ENCODE measurements at regions not wholly inside any gene's neighbourhood (a gene's known extent, or its start where the extent isn't known, plus 50 kb on each side); places are given as distances from the start of the nearest gene placed in this dataset.
"Not testable (repeated sequence)": the region's sequence is repeated elsewhere in the genome, so short reads cannot be mapped to it uniquely, and the experiment has no call there.

GRCh38 chr9:108259917-108260675 lies 595.7 kb downstream of the ACTL7B start:
- no peaks in the 10 kb centered on the region for H3K27me3 ChIP-seq
- no peak overlapping the region for H3K27ac ChIP-seq
- no peaks in the 10 kb centered on the region for H3K36me3 ChIP-seq
- intact Hi-C loops (cut with DNase I; ENCODE audit: low total_unique reads): no loop called here
- TF ChIP-seq, protein P1, sequence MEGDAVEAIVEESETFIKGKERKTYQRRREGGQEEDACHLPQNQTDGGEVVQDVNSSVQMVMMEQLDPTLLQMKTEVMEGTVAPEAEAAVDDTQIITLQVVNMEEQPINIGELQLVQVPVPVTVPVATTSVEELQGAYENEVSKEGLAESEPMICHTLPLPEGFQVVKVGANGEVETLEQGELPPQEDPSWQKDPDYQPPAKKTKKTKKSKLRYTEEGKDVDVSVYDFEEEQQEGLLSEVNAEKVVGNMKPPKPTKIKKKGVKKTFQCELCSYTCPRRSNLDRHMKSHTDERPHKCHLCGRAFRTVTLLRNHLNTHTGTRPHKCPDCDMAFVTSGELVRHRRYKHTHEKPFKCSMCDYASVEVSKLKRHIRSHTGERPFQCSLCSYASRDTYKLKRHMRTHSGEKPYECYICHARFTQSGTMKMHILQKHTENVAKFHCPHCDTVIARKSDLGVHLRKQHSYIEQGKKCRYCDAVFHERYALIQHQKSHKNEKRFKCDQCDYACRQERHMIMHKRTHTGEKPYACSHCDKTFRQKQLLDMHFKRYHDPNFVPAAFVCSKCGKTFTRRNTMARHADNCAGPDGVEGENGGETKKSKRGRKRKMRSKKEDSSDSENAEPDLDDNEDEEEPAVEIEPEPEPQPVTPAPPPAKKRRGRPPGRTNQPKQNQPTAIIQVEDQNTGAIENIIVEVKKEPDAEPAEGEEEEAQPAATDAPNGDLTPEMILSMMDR (IDR thresholded peaks at IDR 0.05): no peak
- no peaks in the 10 kb centered on the region for H3K4me1 ChIP-seq
- H3K9me3 ChIP-seq: no peaks in the 10 kb centered on the region
- DNase-seq: no peak
- no peak overlapping the region for H3K4me3 ChIP-seq

DNA sequence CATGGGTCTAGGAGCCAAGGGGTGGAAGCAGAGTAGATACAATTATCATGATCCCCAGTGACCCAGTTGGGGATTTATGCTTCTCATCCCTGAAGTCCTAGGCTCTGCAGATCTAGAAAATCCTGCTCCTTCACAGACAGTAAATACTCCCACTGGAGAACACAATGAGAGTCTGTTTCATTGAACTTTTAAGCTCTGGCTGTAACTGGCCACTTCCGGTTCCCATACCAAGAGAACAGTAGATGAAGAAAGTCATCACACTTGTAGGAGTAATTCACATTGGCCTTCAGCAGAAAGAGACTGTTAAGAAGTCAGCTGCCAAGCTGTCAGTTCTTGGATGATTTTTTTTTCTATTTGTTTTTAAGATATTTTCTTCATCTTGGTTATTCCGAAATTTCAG lies 597.1 kb downstream of the ACTL7B start:
- DNase-seq: no peak
- Histone ChIP-seq H3K9me3 (no peaks in the 10 kb centered on the region), H3K27me3 (no peaks in the 10 kb centered on the region), H3K4me1 (no peaks in the 10 kb centered on the region), H3K36me3 (no peaks in the 10 kb centered on the region), H3K4me3 (no peak overlapping the region), H3K27ac (no peak overlapping the region)
- TF ChIP-seq, protein P1 (IDR thresholded peaks at IDR 0.05): no peak
- intact Hi-C loops (cut with DNase I; ENCODE audit: low total_unique reads): no loop called here

- H3K4me1 ChIP-seq: no peaks in the 10 kb centered on the region
- no peaks in the 10 kb centered on the region for H3K36me3 ChIP-seq
- TF ChIP-seq, protein P1 (IDR thresholded peaks at IDR 0.05): no peak
- H3K27me3 ChIP-seq: no peaks in the 10 kb centered on the region
- intact Hi-C loops (cut with DNase I; ENCODE audit: low total_unique reads): no loop called here
- H3K4me3 ChIP-seq: no peak overlapping the region
- H3K27ac ChIP-seq: no peak overlapping the region
- no peak for DNase-seq
- no peaks in the 10 kb centered on the region for H3K9me3 ChIP-seq
These were observed 598.4 kb downstream of the ACTL7B start for GRCh38 chr9:108257382-108257781.

- no peaks in the 10 kb centered on the region for H3K9me3 ChIP-seq
- no peaks in the 10 kb centered on the region for H3K36me3 ChIP-seq
- DNase-seq: no peak
- no peaks in the 10 kb centered on the region for H3K4me1 ChIP-seq
- H3K4me3 ChIP-seq: no peak overlapping the region
- no peaks in the 10 kb centered on the region for H3K27me3 ChIP-seq
- no peak overlapping the region for H3K27ac ChIP-seq
- intact Hi-C loops (cut with DNase I; ENCODE audit: low total_unique reads): no loop called here
- TF ChIP-seq, protein P1 (IDR thresholded peaks at IDR 0.05): no peak
These were observed 601.5 kb downstream of the ACTL7B start for GRCh38 chr9:108254236-108254635.

GRCh38 chr9:108247391-108247790 lies 608.4 kb downstream of the ACTL7B start:
- intact Hi-C loops (cut with DNase I; ENCODE audit: low total_unique reads); H3K4me3 ChIP-seq; H3K9me3 ChIP-seq; H3K36me3 ChIP-seq; H3K4me1 ChIP-seq; DNase-seq; H3K27ac ChIP-seq; H3K27me3 ChIP-seq: not testable (repeated sequence)

GRCh38 chr9:108245901-108246300 lies 609.9 kb downstream of the ACTL7B start:
- no peak overlapping the region for H3K4me3 ChIP-seq
- H3K27me3 ChIP-seq: no peaks in the 10 kb centered on the region
- H3K9me3 ChIP-seq: no peaks in the 10 kb centered on the region
- DNase-seq: no peak
- H3K4me1 ChIP-seq: no peaks in the 10 kb centered on the region
- intact Hi-C loops (cut with DNase I; ENCODE audit: low total_unique reads): no loop called here
- H3K36me3 ChIP-seq: no peaks in the 10 kb centered on the region
- TF ChIP-seq, protein P1 (IDR thresholded peaks at IDR 0.05): no peak
- H3K27ac ChIP-seq: no peak overlapping the region
